Left cardiac atrium (tissue), 4 donors: ENCODE measurements at regions not wholly inside any gene's neighbourhood (a gene's known extent, or its start where the extent isn't known, plus 50 kb on each side); places are given as distances from the start of the nearest gene placed in this dataset.
A peak's percentile ranks its signal among the peaks of the same experiment; 100 is the strongest.

Experiments used
- ATAC-seq, 2 donors: fragments of 200-7000 bp; cut with Tn5 transposase; one replicate each; pipeline ENCODE4 v1.9.1; 2020; ENCODE audit warnings: mild to moderate bottlenecking in 2 of 2, moderate library complexity in 2 of 2
- DNase-seq: peaks from one replicate; pipeline ENCODE4 v3.0.0-alpha.2; 2020
- intact Hi-C, 2 donors: fragments of 100-400 bp; cut with DNase I; formaldehyde crosslinking; loops; one replicate each; pipeline versions ENCODE4 v1.14.1 to v1.15.1; 2022 to 2023
- donor health status: DM: no; HTN: yes; CAD: no.
- donor health status: DM: no; HTN: yes; CAD: no; lungs with severe emphysema.
- donor health status: DM: yes; HTN: yes; CAD: no.
- donor health status: Dilated cardiomyopathy.

- intact Hi-C loops: no loop called here
- DNase-seq (peak; percentile 27), ATAC-seq (peak; percentile 95 to 97)
Measured at GRCh38 chr15:60091157-60091556, 87.0 kb downstream of the FOXB1 start.

GRCh38 chr15:60091911-60092310 is 87.8 kb downstream of the FOXB1 start:
- intact Hi-C loops: no loop called here

GRCh38 chr15:60093273-60094067 is 89.4 kb downstream of the FOXB1 start:
- intact Hi-C loops: no loop called here
- DNase-seq (no peak), ATAC-seq (peak; percentile 67 to 69)

More at GRCh38 chr15:60091911-60092310, 87.8 kb downstream of the FOXB1 start:
- DNase-seq (no peak), ATAC-seq (no peak)

- intact Hi-C loops: no loop called here
- ATAC-seq: no peak
- no peak for DNase-seq
Measured at GRCh38 chr15:60095711-60096110, 91.6 kb downstream of the FOXB1 start.

DNA sequence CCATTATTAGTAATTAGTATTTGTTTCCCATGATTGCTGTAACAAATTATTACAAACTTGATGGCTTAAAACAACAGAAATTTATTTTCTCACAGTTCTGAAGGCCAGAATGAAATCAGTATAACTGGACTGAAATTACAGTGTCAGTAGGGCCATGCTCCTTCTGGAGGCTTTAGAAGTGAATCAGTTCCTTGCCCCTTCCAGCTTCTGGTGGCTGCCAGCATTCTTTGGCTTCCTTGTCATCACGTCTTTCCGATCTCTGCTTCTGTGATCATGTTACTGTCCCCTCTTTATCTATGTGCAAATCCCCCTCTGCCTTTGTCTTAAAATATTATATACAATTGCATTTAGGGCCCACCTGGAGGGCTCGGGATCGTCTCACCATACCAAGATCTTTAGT is 92.0 kb downstream of the FOXB1 start:
- intact Hi-C loops: no loop called here

GRCh38 chr15:60101416-60101815 is 97.3 kb downstream of the FOXB1 start:
- DNase-seq: no peak
- ATAC-seq: no peak
- intact Hi-C loops: no loop called here

More for the DNA sequence above, 92.0 kb downstream of the FOXB1 start:
- DNase-seq (no peak), ATAC-seq (no peak)

DNA sequence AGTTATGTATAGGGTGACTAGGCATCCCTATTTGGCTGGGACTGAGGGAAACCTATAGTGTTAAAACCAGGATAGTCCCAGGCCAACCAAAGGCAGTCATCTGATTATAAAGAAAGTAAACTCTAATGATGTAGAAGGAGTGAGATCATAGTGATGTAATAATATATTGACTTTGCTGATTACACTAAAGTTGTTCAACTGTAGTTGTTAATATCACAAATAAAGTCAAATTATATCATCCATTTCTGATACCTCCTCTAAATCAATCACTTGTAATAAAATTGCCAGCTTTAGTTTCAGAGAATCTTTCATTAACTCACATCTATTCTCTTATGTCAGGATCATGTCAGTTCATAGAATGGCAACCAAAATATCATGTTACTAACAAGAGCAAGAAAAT is 98.6 kb downstream of the FOXB1 start:
- intact Hi-C loops: no loop called here
- DNase-seq (no peak), ATAC-seq (no peak)

- intact Hi-C loops: no loop called here
- ATAC-seq (no peak), DNase-seq (no peak)
Measured at GRCh38 chr15:60110909-60111308, 106.8 kb downstream of the FOXB1 start.

DNA sequence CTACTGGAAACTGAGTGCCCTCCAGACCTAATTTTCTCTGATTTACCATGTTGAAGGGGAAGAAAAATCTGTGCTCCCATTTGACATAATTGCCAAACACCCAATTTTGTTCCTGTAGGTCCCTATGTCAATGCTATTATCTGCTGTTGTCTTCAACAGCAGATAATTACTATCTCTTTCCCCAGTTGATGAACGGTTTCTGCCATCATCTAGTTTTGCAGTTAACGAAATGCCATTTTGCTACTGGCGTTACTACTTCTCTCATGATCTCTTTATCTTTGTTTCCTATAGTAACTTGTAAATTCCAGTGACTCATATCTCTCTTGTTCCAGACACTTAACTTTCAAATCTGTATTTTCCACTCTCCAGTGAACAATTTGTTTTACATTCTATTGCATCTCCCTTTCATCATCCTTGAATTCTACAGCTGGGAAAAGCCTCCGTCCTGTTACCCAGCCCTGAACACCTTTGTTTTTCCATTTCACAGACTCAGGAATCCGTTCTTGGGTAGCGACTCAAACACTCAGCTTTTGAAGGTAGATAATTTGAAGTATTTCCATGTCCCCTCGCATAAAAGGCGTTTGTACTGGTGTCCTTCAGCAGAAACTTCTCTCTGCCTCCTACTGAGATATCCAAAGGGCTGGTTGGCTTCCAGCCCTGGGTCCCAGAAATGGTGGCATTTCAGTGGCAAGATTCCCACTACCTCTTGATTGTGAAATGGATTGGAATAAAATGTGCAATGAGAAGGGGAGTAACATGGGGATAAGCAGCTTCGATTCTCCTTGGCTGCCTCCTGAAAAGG is 111.7 kb downstream of the FOXB1 start:
- ATAC-seq: peak in 1 of 2 donors; percentile 31

DNA sequence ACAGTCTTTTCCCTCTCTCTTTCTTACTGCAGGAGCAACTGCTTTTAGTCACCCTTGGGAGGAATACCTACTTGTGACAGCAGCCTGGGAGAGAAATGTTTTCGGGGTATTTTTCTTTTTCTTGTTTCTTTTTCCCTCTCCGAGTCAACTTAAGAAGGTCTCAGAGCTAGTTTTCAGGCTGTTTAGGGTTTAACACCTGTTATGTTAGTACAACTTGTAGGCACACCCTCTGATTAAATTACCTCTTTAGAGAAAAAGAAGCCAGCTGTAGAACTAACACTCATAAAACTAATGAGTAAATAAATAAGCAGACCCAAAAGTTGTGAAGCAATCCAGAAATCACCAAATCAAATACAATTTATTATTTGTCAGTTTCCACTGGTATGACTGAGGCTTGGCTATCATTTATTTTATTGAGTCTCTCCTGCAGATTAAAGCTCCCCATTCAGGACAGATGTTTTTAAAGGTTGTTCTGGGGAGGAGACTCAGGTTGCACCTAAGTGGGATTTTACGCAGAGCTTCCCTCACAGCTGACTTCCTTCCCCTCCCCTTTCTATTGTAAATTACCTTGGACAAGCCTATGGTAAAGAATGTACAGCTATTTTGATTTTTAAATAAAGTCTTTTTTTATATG is 112.5 kb downstream of the FOXB1 start:
- intact Hi-C loops: no loop called here
- no peak for DNase-seq
- no peak for ATAC-seq

More for the DNA sequence above, 111.7 kb downstream of the FOXB1 start:
- DNase-seq: no peak
- intact Hi-C loops: no loop called here

GRCh38 chr15:60118146-60118545 is 114.0 kb downstream of the FOXB1 start:
- ATAC-seq (no peak), DNase-seq (no peak)
- intact Hi-C loops: no loop called here

DNA sequence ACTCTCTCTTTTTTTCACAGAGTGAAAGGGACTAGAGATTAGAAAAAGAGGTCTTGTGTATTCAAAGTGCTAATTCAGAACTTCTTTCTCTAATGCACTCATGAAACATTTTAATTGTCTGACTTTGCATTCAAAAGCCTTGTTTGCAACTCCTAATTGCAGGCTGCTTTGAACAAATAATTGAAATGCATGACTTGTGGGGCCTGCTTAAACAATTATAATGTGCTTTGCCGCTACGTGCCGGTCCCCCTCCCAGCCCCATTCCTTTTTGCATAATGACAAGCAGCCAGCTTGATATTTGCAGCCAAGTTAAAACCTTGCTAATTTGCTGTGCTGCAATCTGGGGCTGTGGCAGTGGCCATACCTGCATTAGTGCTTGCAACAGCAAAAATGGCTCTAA is 114.5 kb downstream of the FOXB1 start:
- intact Hi-C loops: no loop called here
- ATAC-seq (no peak), DNase-seq (no peak)

DNA sequence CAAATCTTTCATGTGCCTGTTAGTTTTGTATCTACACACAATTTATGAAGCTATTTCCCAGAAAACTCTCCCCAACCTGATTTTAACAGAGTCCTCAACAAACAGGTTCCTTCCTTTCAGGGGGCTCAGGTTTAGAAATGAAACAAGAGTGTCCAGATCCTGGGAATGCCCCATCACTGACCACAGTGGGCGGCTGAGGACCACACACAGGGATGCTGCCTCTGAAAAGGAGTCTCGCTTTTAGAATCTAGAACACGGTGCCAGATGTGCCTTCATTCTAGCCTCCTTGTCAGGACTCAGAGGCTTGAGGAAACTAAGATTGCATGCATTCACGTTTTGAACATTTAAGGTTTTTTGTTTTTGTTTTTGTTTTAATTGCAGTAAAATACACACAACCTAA is 115.0 kb downstream of the FOXB1 start:
- ATAC-seq: no peak
- intact Hi-C loops: no loop called here
- DNase-seq: no peak

GRCh38 chr15:60120100-60120499 is 116.0 kb downstream of the FOXB1 start:
- intact Hi-C loops: no loop called here
- DNase-seq: no peak
- ATAC-seq: no peak

- ATAC-seq (no peak), DNase-seq (no peak)
- intact Hi-C loops: no loop called here
Measured at GRCh38 chr15:60121845-60122244, 117.7 kb downstream of the FOXB1 start.

DNA sequence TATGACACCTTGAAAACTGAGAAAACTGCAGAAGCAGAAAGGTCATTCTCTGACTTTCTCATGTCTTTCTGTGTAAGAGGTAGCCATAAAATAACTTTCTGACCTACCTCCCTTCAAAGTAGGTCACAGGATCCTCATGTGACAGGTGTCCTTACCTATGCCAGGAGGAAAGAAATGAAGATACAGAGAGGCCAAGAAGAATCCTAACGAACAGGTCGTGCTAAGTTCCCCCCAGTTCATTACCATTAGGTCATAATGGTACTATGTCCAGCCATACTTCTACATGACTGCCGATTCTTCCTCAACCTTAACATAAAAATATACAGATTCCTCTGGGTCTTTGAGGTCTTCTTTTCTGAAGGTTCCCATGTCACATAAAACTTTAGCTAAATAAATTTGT is 118.6 kb downstream of the FOXB1 start:
- ATAC-seq (no peak), DNase-seq (no peak)
- intact Hi-C loops: no loop called here

- ATAC-seq: no peak
- DNase-seq: no peak
- intact Hi-C loops: no loop called here
Measured at GRCh38 chr15:60124460-60125070, 120.5 kb downstream of the FOXB1 start.

DNA sequence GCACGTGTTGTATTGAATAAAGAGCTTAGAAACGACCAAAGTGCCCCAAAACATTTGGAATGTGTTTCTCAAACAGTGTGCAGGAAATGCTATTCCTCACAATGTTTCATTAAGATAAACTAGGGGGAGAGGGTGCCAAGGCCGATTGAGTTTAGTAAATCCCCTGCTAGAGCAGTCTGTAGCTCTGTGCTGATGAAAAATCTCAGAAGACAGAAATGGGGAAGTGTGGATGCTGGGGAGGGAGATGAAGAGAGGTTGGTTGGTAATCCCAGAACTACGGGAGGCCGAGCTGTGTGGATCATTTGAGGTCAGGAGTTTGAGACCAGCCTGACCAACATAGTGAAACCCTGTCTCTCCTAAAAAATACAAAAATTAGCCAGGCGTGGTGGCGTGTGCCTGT is 121.2 kb downstream of the FOXB1 start:
- DNase-seq: no peak
- intact Hi-C loops: no loop called here
- no peak for ATAC-seq

DNA sequence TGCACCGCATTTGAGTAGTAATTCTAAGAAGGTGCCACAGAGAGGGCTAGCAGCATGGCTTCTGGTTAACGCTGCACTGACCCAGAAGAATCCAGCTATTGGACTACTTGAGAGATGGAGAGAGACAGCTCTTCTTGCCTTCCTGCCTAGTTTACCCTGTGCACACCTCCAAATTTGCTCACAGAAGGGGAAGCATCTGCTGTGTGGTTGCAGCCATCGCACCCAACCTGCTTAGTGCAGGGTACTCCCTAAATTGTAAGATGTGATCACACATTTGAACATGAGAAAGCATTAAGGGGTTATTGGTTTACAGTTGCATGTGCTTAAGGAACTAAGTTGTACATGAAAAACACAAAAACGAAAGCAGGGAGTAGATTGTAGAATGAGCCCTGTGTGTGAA is 122.1 kb downstream of the FOXB1 start:
- intact Hi-C loops: no loop called here
- ATAC-seq: no peak
- DNase-seq: no peak

DNA sequence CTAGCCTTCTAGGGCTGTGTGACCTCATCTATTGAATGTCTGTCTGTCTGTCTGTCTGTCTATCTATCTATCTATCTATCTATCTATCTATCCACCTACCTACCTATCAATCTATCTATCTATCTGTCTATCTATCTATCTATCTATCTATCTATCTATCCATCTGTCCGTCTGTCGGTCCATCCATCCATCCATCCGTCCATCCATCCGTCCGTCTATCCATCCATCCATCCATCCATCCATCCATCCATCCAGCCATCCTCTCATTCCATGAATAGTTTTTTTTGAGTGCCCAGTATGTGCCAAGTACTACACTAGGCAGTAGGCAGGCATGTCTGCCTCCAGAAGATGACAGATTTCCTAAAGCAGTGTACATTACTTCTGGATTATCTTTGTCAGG is 122.5 kb downstream of the FOXB1 start:
- intact Hi-C loops: no loop called here

More for the DNA sequence above, 122.5 kb downstream of the FOXB1 start:
- ATAC-seq (no peak), DNase-seq (no peak)
